HCT116 (cell line): ENCODE measurements at regions not wholly inside any gene's neighbourhood (a gene's known extent, or its start where the extent isn't known, plus 50 kb on each side); places are given as distances from the start of the nearest gene placed in this dataset.

Source experiments
- ATAC-seq: fragments of 200-7000 bp; cut with Tn5 transposase; 2 replicates; pipeline ENCODE4 v1.9.1; 2020; ENCODE audit warnings: mild to moderate bottlenecking, moderate library complexity
- BruUV-seq: library from RNA; stranded (reverse); fragments of 400-500 nt; replicated peaks from 2 replicates; lab custom pipeline; 2021; lab: Mats Ljungman, UMichigan
- CTCF ChIA-PET: fragments of 300-600 bp; sonication (Branson Sonifier 250); formaldehyde crosslinking; loops from one replicate; lab custom pipeline; 2021; ENCODE audit warnings: antibody characterized with exemption; lab: Charles Lee
- POLR2A ChIA-PET: fragments of 300-600, 350-600 bp; sonication (Branson Sonifier 250); formaldehyde crosslinking; loops from one replicate; lab custom pipeline; 2021; ENCODE audit warnings: antibody characterized with exemption; lab: Charles Lee
- RAD21 ChIA-PET, 2 experiments: fragments of 300-600 bp; sonication (Branson Sonifier 250); formaldehyde crosslinking; loops; one replicate each; lab custom pipeline; 2023; ENCODE audit warnings: low total read pairs in 2 of 2; ENCODE audit not compliant: uncharacterized antibody in 2 of 2, unreplicated experiment in 2 of 2, low non-redundant PET in 1 of 2; lab: Charles Lee
- DNase-seq: peaks from one replicate; pipeline ENCODE4 v3.0.0-alpha.2; 2010; ENCODE audit warnings: low read depth, low spot score
- H2AFZ ChIP-seq: fragments of 200-600 bp; shearing (Covaris generic), sonication (generic); 2 replicates; pipeline ENCODE4 v1.6.1; 2017; ENCODE audit warnings: low read depth, mixed run types, mixed read lengths, antibody characterized with exemption, low read length; ENCODE audit not compliant: poor library complexity, severe bottlenecking
- H3K27ac ChIP-seq: 2 replicates; pipeline ENCODE4 v1.5.1; 2012; ENCODE audit warnings: low read depth, low read length
- H3K27me3 ChIP-seq: fragments of 200-600 bp; sonication (generic); 2 replicates; pipeline ENCODE4 v1.6.1; 2016; ENCODE audit warnings: mixed run types, low read length, mixed read lengths; ENCODE audit not compliant: insufficient read depth
- H3K36me3 ChIP-seq, 2 experiments: fragments of 200-500 bp in 1 of 2; fragments of 200-600 bp in 1 of 2; sonication (Bioruptor generic) in 1 of 2; sonication (generic) in 1 of 2; 2 replicates each; pipeline versions ENCODE4 v1.5.1 to v1.6.1; 2014 to 2016; ENCODE audit warnings: low read length in 2 of 2, inconsistent platforms in 1 of 2, mixed read lengths in 1 of 2, mixed run types in 1 of 2; ENCODE audit not compliant: insufficient read depth in 2 of 2, control insufficient read depth in 1 of 2
- H3K4me1 ChIP-seq, 2 experiments: fragments of 200-600 bp in 1 of 2; sonication (generic) in 1 of 2; 2 replicates each; pipeline versions ENCODE4 v1.5.1 to v1.6.1; 2012 to 2017; ENCODE audit warnings: low read length in 2 of 2, inconsistent platforms in 1 of 2, mild to moderate bottlenecking in 1 of 2, mixed read lengths in 1 of 2, mixed run types in 1 of 2, moderate library complexity in 1 of 2; ENCODE audit not compliant: insufficient read depth in 2 of 2, control insufficient read depth in 1 of 2
- H3K4me2 ChIP-seq: fragments of 200-600 bp; sonication (generic); 2 replicates; pipeline ENCODE4 v1.6.1; 2017; ENCODE audit warnings: mixed run types, low read length, mixed read lengths
- H3K4me3 ChIP-seq, 2 experiments: fragments of 200-600 bp in 1 of 2; sonication (generic) in 1 of 2; replicated peaks in 1 of 2; 2 replicates each; pipeline ENCODE4 v1.5.1; 2011 to 2016; ENCODE audit warnings: low read length in 2 of 2, control low read depth in 1 of 2, low read depth in 1 of 2, mild to moderate bottlenecking in 1 of 2, mixed read lengths in 1 of 2, mixed run types in 1 of 2
- H3K79me2 ChIP-seq: fragments of 200-600 bp; sonication (generic); 2 replicates; pipeline ENCODE4 v1.6.1; 2017; ENCODE audit warnings: mild to moderate bottlenecking, mixed run types, low read length, moderate library complexity, mixed read lengths; ENCODE audit not compliant: insufficient read depth
- H3K9ac ChIP-seq: fragments of 200-600 bp; sonication (generic); 2 replicates; pipeline ENCODE4 v1.6.1; 2016; ENCODE audit warnings: low read length, mixed read lengths
- H3K9me2 ChIP-seq: fragments of 200-600 bp; sonication (generic), shearing (Covaris generic); 2 replicates; pipeline ENCODE4 v1.6.1; 2017; ENCODE audit warnings: mixed run types, mild to moderate bottlenecking, moderate library complexity; ENCODE audit not compliant: insufficient read depth
- H3K9me3 ChIP-seq, 2 experiments: fragments of 200-500 bp in 1 of 2; fragments of 200-600 bp in 1 of 2; sonication (Bioruptor generic) in 1 of 2; sonication (generic) in 1 of 2; 2 replicates each; pipeline ENCODE4 v1.6.1; 2014 to 2017; ENCODE audit warnings: low read length in 2 of 2, mixed read lengths in 2 of 2, inconsistent platforms in 1 of 2, low read depth in 1 of 2, mild to moderate bottlenecking in 1 of 2, mixed run types in 1 of 2, moderate library complexity in 1 of 2; ENCODE audit not compliant: control insufficient read depth in 1 of 2, insufficient read depth in 1 of 2
- H4K20me1 ChIP-seq: fragments of 200-600 bp; sonication (generic), shearing (Covaris generic); 2 replicates; pipeline ENCODE4 v1.6.1; 2017; ENCODE audit warnings: mixed run types, mild to moderate bottlenecking, moderate library complexity; ENCODE audit not compliant: insufficient read depth
- CBX3 ChIP-seq: IDR thresholded peaks from 2 replicates; pipeline ENCODE4 v1.6.1; 2012; ENCODE audit warnings: low read depth
- CEBPB ChIP-seq: IDR thresholded peaks from 2 replicates; pipeline ENCODE4 v1.6.1; 2012; ENCODE audit warnings: low read depth
- EGR1 ChIP-seq: IDR thresholded peaks from 2 replicates; pipeline ENCODE4 v1.6.1; 2012; ENCODE audit warnings: low read depth
- EZH2phosphoT487 ChIP-seq: fragments of 200-600 bp; IDR thresholded peaks from 2 replicates; pipeline ENCODE4 v1.6.1; 2018; ENCODE audit warnings: antibody characterized with exemption, borderline replicate concordance
- FOSL1 ChIP-seq: IDR thresholded peaks from 2 replicates; pipeline ENCODE4 v1.6.1; 2012; ENCODE audit warnings: low read depth
- JUND ChIP-seq: IDR thresholded peaks from 2 replicates; pipeline ENCODE4 v1.6.1; 2012
- POLR2A ChIP-seq: IDR thresholded peaks from 2 replicates; pipeline ENCODE4 v1.7.0; 2011; ENCODE audit warnings: borderline replicate concordance; ENCODE audit not compliant: insufficient read depth, insufficient read length; ENCODE audit errors: extremely low read depth
- RAD21 ChIP-seq: IDR thresholded peaks from 2 replicates; pipeline ENCODE4 v1.6.1; 2012; ENCODE audit warnings: low read depth, mild to moderate bottlenecking
- SP1 ChIP-seq: IDR thresholded peaks from 2 replicates; pipeline ENCODE4 v1.6.1; 2012; ENCODE audit warnings: low read depth
- SRF ChIP-seq: IDR thresholded peaks from 2 replicates; pipeline ENCODE4 v1.6.1; 2012; ENCODE audit warnings: low read depth
- TCF7L2 ChIP-seq: IDR thresholded peaks from 2 replicates; pipeline ENCODE4 v1.7.0; 2011; ENCODE audit warnings: borderline replicate concordance, inconsistent platforms; ENCODE audit not compliant: insufficient read depth, insufficient read length; ENCODE audit errors: extremely low read depth
- YY1 ChIP-seq: IDR thresholded peaks from 2 replicates; pipeline ENCODE4 v1.6.1; 2011; ENCODE audit warnings: low read length, low read depth, moderate library complexity, mild to moderate bottlenecking; ENCODE audit not compliant: insufficient replicate concordance; ENCODE audit errors: extremely low read depth
- ZFX ChIP-seq: fragments of 450-650 bp; IDR thresholded peaks from 2 replicates; pipeline ENCODE4 v1.6.1; 2017
- ZNF274 ChIP-seq: fragments of 200-500 bp; sonication (Bioruptor generic); IDR thresholded peaks from 2 replicates; pipeline ENCODE4 v1.6.1; 2014; ENCODE audit warnings: mild to moderate bottlenecking, low read depth, low read length, inconsistent platforms
- intact Hi-C: fragments of 100-400 bp; cut with micrococcal nuclease; formaldehyde crosslinking; loops from 2 replicates; pipeline ENCODE4 v1.10.0; 2022
- TF ChIP-seq, protein P1 (sequence below): IDR thresholded peaks from 2 replicates; pipeline ENCODE4 v1.6.1; 2012; ENCODE audit warnings: low read depth
- TF ChIP-seq, protein P2 (sequence below): IDR thresholded peaks from 2 replicates; pipeline ENCODE4 v1.6.1; 2012

DNA sequence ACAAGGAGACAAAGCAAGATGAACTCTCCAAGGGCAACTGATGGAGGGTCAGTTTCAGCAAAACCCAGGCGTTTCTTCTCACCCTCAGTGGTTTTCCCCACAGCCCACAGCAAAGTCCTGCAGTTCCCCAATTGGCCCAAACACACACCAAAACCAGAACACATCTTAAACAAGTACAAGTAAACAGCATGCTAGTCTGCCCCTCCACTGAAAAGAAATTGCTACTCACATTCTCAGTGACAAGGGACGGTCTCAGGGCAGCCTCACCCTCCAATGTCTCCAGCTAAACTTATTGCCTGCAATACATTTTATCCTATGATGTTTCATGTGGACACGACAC, 300.6 kb upstream of the IRX3 start:
- Histone ChIP-seq H4K20me1 (no peaks in the 10 kb centered on the region), H3K36me3 (no peaks in the 10 kb centered on the region), H3K9me3 (no peaks in the 10 kb centered on the region), H2AFZ (no peak overlapping the region), H3K27me3 (peaks cover 8% of the 10 kb centered on the region; the same call in 1 of the 2 replicates), H3K9me2 (no peaks in the 10 kb centered on the region), H3K79me2 (no peaks in the 10 kb centered on the region), H3K4me1 (no peaks in the 10 kb centered on the region), H3K4me2 (no peak overlapping the region), H3K9ac (no peak overlapping the region), H3K27ac (no peak overlapping the region), H3K4me3 (no peak overlapping the region)
- intact Hi-C loops: no loop called here
- no peak for DNase-seq
- no peak for ATAC-seq
- no TSS peak for BruUV-seq
- TF ChIP-seq CEBPB (no peak), RAD21 (no peak), POLR2A (no peak), SP1 (no peak), JUND (no peak)
- TF ChIP-seq, protein P1, sequence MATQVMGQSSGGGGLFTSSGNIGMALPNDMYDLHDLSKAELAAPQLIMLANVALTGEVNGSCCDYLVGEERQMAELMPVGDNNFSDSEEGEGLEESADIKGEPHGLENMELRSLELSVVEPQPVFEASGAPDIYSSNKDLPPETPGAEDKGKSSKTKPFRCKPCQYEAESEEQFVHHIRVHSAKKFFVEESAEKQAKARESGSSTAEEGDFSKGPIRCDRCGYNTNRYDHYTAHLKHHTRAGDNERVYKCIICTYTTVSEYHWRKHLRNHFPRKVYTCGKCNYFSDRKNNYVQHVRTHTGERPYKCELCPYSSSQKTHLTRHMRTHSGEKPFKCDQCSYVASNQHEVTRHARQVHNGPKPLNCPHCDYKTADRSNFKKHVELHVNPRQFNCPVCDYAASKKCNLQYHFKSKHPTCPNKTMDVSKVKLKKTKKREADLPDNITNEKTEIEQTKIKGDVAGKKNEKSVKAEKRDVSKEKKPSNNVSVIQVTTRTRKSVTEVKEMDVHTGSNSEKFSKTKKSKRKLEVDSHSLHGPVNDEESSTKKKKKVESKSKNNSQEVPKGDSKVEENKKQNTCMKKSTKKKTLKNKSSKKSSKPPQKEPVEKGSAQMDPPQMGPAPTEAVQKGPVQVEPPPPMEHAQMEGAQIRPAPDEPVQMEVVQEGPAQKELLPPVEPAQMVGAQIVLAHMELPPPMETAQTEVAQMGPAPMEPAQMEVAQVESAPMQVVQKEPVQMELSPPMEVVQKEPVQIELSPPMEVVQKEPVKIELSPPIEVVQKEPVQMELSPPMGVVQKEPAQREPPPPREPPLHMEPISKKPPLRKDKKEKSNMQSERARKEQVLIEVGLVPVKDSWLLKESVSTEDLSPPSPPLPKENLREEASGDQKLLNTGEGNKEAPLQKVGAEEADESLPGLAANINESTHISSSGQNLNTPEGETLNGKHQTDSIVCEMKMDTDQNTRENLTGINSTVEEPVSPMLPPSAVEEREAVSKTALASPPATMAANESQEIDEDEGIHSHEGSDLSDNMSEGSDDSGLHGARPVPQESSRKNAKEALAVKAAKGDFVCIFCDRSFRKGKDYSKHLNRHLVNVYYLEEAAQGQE: no peak
- ChIA-PET RAD21 (no interaction called here), CTCF (no interaction called here), POLR2A (no interaction called here)

DNA sequence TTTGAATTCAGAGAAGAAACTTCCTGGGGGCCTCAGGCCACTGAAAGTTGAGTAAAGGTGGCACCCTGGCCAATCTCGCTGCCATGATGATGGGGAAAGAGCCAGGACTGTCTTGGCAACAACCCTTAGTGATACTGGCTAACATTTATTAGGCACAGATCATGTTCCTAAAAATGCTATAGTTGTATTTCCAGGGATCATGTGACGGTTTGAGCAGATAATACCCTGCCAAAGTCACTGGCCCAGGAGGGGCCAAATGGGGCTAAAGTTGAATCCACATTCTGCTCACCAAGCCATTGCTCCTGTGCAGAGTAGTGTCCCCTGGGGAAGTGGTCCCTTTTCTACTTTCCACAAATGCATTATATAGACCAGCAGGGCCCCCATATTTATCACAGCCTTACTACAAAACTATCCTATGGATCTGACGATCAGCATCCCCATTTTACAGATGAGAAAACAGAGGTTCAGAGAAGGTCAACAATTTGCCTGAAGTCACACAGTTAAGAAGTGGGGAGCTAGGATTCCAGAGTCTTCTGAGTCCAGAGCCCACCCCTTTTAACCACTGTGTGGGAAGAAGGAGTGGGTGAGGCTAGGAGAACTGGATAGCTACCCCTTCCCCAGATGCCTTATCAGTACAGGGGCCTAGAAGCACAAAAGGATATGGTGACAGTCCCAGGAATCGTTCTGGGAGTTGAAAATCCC, 300.0 kb upstream of the IRX3 start:
- H3K36me3 ChIP-seq: no peaks in the 10 kb centered on the region
- H3K9me3 ChIP-seq: no peaks in the 10 kb centered on the region
- no TSS peak for BruUV-seq
- H3K4me2 ChIP-seq: no peak overlapping the region
- DNase-seq: no peak
- no peaks in the 10 kb centered on the region for H4K20me1 ChIP-seq
- H3K79me2 ChIP-seq: no peaks in the 10 kb centered on the region
- no peak overlapping the region for H3K9ac ChIP-seq
- no peak overlapping the region for H3K27ac ChIP-seq
- H3K4me1 ChIP-seq: no peaks in the 10 kb centered on the region
- no peak for ATAC-seq
- H3K4me3 ChIP-seq: no peak overlapping the region
- ChIA-PET RAD21 (no interaction called here), POLR2A (no interaction called here), CTCF (no interaction called here)
- H3K27me3 ChIP-seq: peaks cover 8% of the 10 kb centered on the region; the same call in 1 of the 2 replicates
- H2AFZ ChIP-seq: no peak overlapping the region
- no peaks in the 10 kb centered on the region for H3K9me2 ChIP-seq
- intact Hi-C loops: no loop called here
- no peak for TF ChIP-seq JUND
- no peak for TF ChIP-seq CBX3
- no peak for TF ChIP-seq POLR2A
- TF ChIP-seq TCF7L2: no peak
- TF ChIP-seq, protein P2, sequence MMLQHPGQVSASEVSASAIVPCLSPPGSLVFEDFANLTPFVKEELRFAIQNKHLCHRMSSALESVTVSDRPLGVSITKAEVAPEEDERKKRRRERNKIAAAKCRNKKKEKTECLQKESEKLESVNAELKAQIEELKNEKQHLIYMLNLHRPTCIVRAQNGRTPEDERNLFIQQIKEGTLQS: no peak
- no peak for TF ChIP-seq ZFX
- TF ChIP-seq RAD21: no peak
- TF ChIP-seq EGR1: no peak
- no peak for TF ChIP-seq SRF
- TF ChIP-seq YY1: no peak
- no peak for TF ChIP-seq EZH2phosphoT487
- no peak for TF ChIP-seq ZNF274
- no peak for TF ChIP-seq FOSL1
